Hippocampal formation (tissue), 2 donors: ENCODE measurements at regions not wholly inside any gene's neighbourhood (a gene's known extent, or its start where the extent isn't known, plus 50 kb on each side); places are given as distances from the start of the nearest gene placed in this dataset.
"Not testable (repeated sequence)": the region's sequence is repeated elsewhere in the genome, so short reads cannot be mapped to it uniquely, and the experiment has no call there.

Experiments used
- DNase-seq, 2 donors: peaks; one replicate each; lab custom pipeline; 2025; lab: John Stamatoyannopoulos, UW

DNA sequence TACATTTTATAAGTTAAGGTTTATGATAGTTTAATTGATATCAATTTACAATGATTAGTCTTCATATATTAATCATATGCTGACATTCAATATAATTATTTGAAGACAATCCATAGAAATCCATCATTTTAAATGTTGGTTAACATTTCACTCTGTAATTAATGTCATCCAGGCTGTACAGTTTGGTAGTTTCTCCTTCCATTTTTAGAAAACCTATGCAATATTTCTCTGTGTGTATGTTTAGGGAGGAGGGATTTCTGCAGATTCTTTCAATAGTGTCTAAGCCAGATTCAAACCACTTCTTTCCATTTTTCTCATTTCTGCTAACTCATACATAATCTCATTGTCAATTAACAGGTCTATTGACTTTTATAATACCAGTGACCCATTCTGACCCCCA, 1159.0 kb upstream of the ATXN8OS start:
- no peak for DNase-seq

GRCh38 chr13:68944272-68944671, 1163.4 kb upstream of the ATXN8OS start:
- DNase-seq: no peak

DNA sequence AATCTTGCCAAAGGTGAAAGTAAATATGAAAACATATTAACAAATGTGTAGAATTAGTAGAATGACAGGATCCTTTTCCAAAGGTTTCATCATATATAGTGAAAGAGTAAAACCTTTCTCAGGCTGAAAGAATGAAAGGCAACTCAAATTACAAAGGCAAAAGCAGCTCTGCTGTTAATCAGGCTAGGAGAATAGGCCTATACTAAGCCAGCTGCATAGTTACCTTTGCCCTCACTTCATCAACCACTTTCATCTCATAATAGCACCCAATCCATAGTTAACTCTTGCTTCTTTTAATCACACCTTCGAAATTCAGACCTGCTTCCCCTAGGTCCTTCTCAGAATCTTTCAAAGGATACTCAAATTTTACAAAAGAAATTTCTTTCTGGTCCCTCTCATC, 1167.6 kb upstream of the ATXN8OS start:
- DNase-seq: no peak

DNA sequence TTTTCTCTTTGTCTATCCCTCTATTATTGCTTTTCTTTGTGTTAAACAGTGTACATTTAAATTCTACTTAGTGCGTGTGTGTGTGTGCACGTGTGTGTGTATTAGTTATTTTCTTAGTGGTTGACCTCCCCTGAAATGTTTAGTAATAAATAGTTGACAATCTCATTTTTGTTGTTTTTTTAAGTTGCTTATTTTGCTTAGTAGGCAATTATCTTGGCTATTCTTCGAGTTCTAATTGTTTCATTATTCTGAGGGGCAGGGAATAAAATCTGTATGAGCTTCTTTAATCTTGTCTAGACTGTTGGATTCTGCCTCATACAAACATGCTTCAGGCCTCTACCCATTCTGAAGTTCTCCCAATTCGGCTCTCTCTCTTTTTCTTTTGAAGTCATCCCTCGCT, 1169.0 kb upstream of the ATXN8OS start:
- DNase-seq: no peak

DNA sequence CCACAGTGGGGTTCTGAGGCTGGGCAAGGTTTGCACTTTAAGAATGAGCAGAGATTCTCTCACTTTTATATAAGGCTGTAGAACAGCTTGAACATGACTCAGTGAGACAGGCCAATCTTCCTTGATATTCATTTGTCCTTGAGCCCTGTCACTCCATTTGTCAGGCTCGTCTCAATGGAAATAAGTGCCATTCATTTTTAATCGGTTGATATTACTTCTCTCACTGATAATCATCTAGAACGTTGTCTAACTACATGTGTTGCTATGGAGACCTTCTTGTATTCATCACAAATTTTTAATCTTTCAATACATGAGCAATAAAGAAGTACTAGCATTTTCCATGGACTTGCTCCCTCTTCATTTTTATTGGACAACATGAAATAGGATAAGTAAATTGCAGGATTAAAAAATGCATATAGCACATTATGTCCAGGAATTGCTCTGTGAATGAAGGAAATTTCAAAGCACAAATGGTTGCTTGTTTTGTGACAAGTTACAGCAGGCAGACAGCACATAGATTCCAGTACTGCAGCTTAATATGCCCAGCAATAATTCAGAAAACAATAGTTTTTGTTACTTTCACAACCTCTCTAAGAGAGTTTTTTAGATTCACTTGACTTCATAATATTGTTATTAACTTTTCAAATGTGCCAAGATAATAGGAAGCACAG, 1178.4 kb upstream of the ATXN8OS start:
- no peak for DNase-seq

DNA sequence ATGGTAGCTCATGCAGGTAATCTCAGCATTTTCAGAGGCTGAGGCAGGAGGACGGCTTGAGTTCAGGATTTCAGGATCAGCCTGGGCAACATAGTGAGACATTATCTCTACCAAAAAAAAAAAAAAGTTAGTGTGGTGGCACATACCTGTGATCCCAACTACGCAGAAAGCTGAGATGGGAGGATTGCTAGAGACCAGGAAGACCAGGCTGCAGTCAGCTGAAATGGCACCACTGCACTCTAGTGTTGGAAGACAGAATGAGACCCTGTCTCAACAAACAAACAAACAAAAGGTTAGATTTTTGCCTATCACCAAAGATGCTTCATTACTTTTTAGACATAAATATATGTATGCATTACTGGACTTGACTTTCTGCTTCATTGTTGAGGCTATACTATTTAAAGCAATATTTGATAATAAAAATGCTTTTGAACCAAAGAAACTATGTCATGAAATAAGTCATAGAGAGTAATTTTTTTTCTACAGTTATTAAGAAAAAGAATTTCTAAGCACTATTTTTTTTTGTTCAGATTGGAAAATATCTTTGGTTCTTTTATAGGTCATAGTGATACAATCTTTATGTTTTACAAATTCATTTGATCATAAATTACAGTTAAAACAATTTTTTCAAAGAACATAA, 1180.1 kb upstream of the ATXN8OS start:
- DNase-seq: no peak

GRCh38 chr13:68923995-68924394, 1183.6 kb upstream of the ATXN8OS start:
- no peak for DNase-seq

- no peak for DNase-seq
These were observed 1198.7 kb upstream of the ATXN8OS start for GRCh38 chr13:68908879-68909278.

DNA sequence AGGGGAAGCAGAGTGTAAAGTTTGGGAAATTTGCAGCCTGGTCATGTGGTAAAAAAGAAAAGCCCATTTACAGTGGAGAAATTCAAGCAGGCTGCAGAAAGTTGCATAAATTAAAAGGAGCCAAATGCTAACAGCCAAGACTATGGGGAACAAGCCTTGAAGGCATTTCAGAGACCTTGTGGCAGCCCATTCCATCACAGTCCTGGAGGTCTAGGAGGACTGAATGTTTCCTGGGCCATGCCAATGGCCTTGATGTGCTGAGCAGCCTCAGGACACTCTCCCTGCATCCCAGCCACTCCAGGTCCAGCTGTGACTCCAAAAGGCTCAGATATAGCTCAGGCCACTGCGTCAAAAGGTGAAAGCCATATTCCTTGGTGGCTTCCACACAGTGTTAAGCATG, 1202.4 kb upstream of the ATXN8OS start:
- no peak for DNase-seq

GRCh38 chr13:68897331-68897928, 1210.2 kb upstream of the ATXN8OS start:
- DNase-seq: no peak

- DNase-seq: no peak
These were observed 1211.9 kb upstream of the ATXN8OS start for GRCh38 chr13:68895696-68896095.

- not testable (repeated sequence) for DNase-seq
These were observed 1213.9 kb upstream of the ATXN8OS start for GRCh38 chr13:68893721-68894120.

DNA sequence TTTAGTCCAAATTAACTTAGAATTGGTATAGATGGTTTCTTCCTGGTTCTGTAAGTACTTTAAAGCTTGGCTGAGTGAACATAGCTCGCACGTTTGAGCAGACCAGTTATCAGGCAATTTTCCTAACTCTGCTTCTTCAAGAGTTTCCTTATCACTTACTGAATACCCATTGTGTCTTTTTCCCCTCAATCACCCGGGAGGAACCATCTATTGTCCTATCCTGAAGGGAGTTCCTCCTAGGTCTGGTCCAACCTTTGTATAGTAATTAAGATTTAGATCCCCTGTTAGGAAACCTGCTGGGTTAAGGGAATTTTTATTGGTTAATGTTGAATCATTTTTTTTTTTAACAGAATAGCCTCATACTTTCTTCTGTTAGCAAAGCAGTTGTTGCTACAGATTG, 1215.0 kb upstream of the ATXN8OS start:
- not testable (repeated sequence) for DNase-seq

DNA sequence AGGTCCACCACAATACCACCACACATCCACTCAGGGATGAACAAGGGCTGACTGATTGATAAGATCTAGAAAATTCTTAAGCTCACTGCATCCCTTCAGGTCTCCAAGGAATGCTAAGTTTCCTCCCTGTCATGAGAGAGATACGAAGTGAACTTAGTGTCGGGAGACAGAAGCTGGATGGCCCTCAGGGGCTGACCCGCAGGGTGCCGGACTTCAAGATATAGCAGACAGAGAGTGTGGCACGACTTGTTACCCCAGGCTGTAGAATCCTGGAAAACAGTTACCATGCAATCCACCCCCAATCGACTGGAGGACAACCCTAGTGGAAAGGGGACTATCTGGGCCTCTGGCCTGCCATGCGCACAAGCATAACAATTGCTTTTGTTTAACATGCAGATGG, 1217.5 kb upstream of the ATXN8OS start:
- DNase-seq: not testable (repeated sequence)

DNA sequence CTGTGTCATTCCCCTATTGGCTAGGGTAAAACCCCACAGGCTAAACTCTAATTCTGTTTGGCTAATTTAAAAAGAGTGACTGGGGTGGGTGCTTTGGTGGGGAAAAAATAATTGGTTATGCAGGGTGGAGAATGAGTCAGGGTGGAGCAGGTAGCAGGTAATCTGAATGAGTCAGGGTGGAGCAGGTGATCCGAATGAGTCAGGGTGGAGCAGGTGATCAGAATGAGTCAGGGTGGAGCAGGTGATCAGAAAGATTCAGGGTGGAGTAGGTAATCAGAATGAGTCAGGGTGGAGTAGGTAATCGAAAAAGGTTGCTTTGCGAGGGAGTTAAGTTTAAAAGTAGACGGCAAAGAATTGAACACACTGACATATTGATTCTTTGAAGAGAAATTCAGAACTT, 1218.8 kb upstream of the ATXN8OS start:
- DNase-seq: no peak

DNA sequence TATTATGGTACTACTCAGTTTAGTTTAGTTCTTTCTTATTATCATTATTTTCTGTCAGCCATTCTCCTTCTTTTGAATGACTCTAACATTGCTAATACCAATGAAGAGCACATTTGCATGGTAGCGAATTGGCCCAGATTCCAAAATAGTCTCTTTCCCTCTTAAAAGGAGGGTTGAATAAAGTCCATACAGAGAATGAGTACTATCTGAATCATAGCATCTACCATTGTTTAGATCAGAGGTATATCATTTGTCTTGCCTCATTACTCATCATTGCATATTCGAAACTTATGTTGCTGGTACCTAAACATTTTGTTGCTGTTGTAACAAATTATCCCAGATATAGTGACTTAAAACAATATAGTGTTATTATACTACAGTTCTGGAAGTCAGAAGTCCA, 1235.3 kb upstream of the ATXN8OS start:
- DNase-seq: no peak

DNA sequence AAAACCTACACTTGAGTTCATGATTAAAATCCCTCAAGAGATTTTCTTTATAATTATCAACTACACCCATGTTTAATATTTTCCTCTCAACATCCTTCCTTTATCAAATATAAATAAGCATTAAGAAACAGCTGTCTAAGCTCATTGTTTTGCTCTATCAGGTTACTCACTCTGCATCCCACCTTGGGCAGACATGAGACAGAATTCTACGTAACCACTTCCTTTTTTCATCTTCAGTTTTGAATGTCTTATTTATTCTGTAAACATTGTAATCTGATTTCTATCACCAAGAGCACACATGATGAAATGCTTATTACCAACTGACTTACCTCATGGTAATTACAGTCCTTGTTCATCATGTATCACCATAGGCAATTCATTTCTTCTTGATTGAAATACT, 1256.6 kb upstream of the ATXN8OS start:
- DNase-seq: no peak

DNA sequence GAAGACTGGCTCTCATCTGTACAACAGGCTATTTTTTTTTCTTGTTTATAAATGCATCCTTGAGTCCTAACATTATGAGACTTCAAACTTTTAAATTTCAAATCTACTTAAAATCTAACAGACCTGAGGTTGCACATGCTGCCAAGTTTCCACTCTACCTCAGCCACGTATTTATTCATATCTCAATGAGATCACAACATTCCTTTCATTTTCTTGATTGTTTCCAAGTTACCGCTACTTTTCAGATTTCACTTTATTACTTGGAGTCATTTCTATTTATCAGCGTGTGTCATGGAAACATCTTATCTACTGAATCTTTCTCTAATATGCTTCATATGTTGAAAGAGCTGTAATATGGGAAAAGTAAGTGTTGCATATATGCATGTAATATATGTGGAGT, 1257.5 kb upstream of the ATXN8OS start:
- DNase-seq: no peak

- DNase-seq: no peak
These were observed 1261.0 kb upstream of the ATXN8OS start for GRCh38 chr13:68846663-68847062.

GRCh38 chr13:68834375-68834774, 1273.3 kb upstream of the ATXN8OS start:
- no peak for DNase-seq

- DNase-seq: no peak
These were observed 1290.9 kb upstream of the ATXN8OS start for GRCh38 chr13:68816715-68817114.

GRCh38 chr13:68813180-68813796, 1294.3 kb upstream of the ATXN8OS start:
- no peak for DNase-seq

- no peak for DNase-seq
These were observed 1297.0 kb upstream of the ATXN8OS start for GRCh38 chr13:68810660-68811059.
